Neural progenitor cell (in vitro differentiated cells): ENCODE measurements at regions not wholly inside any gene's neighbourhood (a gene's known extent, or its start where the extent isn't known, plus 50 kb on each side); places are given as distances from the start of the nearest gene placed in this dataset.

Source experiments
- DNase-seq: peaks from one replicate; pipeline ENCODE4 v3.0.0-alpha.2; 2016; ENCODE audit warnings: low spot score
- H2AFZ ChIP-seq: fragments of 200-600 bp; sonication (generic); replicated peaks from 2 replicates; pipeline ENCODE4 v1.6.1; 2016; ENCODE audit warnings: antibody characterized with exemption
- H3F3A ChIP-seq: fragments of 200-600 bp; sonication (generic); 2 replicates; pipeline ENCODE4 v1.6.1; 2016; ENCODE audit warnings: antibody characterized with exemption, low read depth
- H3K27ac ChIP-seq: fragments of 200-600 bp; sonication (generic); 2 replicates; pipeline ENCODE4 v1.5.1; 2016; ENCODE audit warnings: mild to moderate bottlenecking
- H3K27me3 ChIP-seq: fragments of 200-600 bp; sonication (generic); 2 replicates; pipeline ENCODE4 v1.6.1; 2016; ENCODE audit warnings: mild to moderate bottlenecking, moderate library complexity
- H3K36me3 ChIP-seq: fragments of 200-600 bp; sonication (generic); 2 replicates; pipeline ENCODE4 v1.5.1; 2016
- H3K4me1 ChIP-seq: fragments of 200-600 bp; sonication (generic); 2 replicates; pipeline ENCODE4 v1.6.1; 2016; ENCODE audit warnings: mixed run types
- H3K4me2 ChIP-seq: fragments of 200-600 bp; sonication (generic); 2 replicates; pipeline ENCODE4 v1.6.1; 2016
- H3K4me3 ChIP-seq: fragments of 200-600 bp; sonication (generic); 2 replicates; pipeline ENCODE4 v1.5.1; 2016
- H3K79me2 ChIP-seq: fragments of 200-600 bp; sonication (generic); 2 replicates; pipeline ENCODE4 v1.6.1; 2016; ENCODE audit warnings: low read depth
- H3K9ac ChIP-seq: fragments of 200-600 bp; sonication (generic); 2 replicates; pipeline ENCODE4 v1.6.1; 2016
- H3K9me3 ChIP-seq: fragments of 200-600 bp; sonication (generic); 2 replicates; pipeline ENCODE4 v1.5.1; 2016; ENCODE audit warnings: low read depth
- H4K20me1 ChIP-seq: fragments of 200-600 bp; sonication (generic); 2 replicates; pipeline ENCODE4 v1.6.1; 2016; ENCODE audit warnings: low read depth
- H3K27ac Mint-ChIP-seq: 3 replicates; pipeline ENCODE4 v1.8.0; 2021; ENCODE audit warnings: mixed read lengths
- H3K27me3 Mint-ChIP-seq: 2 replicates; pipeline ENCODE4 v1.8.0; 2022; ENCODE audit warnings: low read depth, mild to moderate bottlenecking, inconsistent platforms, moderate library complexity, mixed read lengths; ENCODE audit not compliant: insufficient read depth
- H3K36me3 Mint-ChIP-seq: 3 replicates; pipeline ENCODE4 v1.8.0; 2021; ENCODE audit warnings: mixed read lengths
- H3K4me1 Mint-ChIP-seq: 3 replicates; pipeline ENCODE4 v1.8.0; 2021; ENCODE audit warnings: mixed read lengths
- H3K4me3 Mint-ChIP-seq: 3 replicates; pipeline ENCODE4 v1.8.0; 2021; ENCODE audit warnings: mild to moderate bottlenecking, moderate library complexity, mixed read lengths
- H3K9me3 Mint-ChIP-seq: 3 replicates; pipeline ENCODE4 v1.8.0; 2020; ENCODE audit warnings: mixed read lengths
- EZH2 ChIP-seq: fragments of 200-600 bp; sonication (generic); IDR thresholded peaks from 2 replicates; pipeline ENCODE4 v1.6.1; 2017; ENCODE audit warnings: antibody characterized with exemption, mild to moderate bottlenecking, moderate library complexity
- EZH2phosphoT487 ChIP-seq: fragments of 200-600 bp; sonication (generic); IDR thresholded peaks from 2 replicates; pipeline ENCODE4 v1.6.1; 2017; ENCODE audit warnings: antibody characterized with exemption
- TF ChIP-seq, protein P1 (sequence below): fragments of 200-600 bp; sonication (generic); IDR thresholded peaks from 2 replicates; pipeline ENCODE4 v1.5.1; 2017; ENCODE audit warnings: antibody characterized with exemption, mild to moderate bottlenecking

DNA sequence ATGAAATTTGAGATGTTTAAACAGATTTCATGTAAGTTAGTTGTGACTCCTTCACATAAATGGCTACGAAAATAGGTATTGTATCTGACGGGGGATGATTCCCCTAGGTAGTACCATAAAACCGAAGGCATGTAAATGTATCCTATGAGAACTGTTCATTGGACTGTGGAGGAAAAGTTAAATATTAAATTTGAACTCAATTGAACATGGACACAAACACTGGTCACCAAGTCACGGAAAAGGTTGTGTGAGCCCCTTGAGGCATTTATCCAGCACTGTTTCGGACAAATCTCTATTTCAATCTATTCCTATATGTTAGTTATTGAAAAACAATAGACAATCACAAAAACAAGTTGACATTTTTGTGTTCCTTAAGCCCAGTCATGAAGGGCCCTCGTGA is 1014.3 kb upstream of the NOVA1 start:
- no peaks in the 10 kb centered on the region for H3K9me3 Mint-ChIP-seq
- no peaks in the 10 kb centered on the region for H3K27me3 ChIP-seq
- TF ChIP-seq, protein P1, sequence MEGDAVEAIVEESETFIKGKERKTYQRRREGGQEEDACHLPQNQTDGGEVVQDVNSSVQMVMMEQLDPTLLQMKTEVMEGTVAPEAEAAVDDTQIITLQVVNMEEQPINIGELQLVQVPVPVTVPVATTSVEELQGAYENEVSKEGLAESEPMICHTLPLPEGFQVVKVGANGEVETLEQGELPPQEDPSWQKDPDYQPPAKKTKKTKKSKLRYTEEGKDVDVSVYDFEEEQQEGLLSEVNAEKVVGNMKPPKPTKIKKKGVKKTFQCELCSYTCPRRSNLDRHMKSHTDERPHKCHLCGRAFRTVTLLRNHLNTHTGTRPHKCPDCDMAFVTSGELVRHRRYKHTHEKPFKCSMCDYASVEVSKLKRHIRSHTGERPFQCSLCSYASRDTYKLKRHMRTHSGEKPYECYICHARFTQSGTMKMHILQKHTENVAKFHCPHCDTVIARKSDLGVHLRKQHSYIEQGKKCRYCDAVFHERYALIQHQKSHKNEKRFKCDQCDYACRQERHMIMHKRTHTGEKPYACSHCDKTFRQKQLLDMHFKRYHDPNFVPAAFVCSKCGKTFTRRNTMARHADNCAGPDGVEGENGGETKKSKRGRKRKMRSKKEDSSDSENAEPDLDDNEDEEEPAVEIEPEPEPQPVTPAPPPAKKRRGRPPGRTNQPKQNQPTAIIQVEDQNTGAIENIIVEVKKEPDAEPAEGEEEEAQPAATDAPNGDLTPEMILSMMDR: no peak
- TF ChIP-seq EZH2phosphoT487: no peak
- TF ChIP-seq EZH2: no peak
- no peaks in the 10 kb centered on the region for H3K36me3 ChIP-seq
- H3K4me1 ChIP-seq: no peaks in the 10 kb centered on the region
- no peak overlapping the region for H3K9ac ChIP-seq
- H3K4me1 Mint-ChIP-seq: no peaks in the 10 kb centered on the region
- no peaks in the 10 kb centered on the region for H4K20me1 ChIP-seq
- no peak overlapping the region for H3K27ac Mint-ChIP-seq
- no peaks in the 10 kb centered on the region for H3K79me2 ChIP-seq
- H3K36me3 Mint-ChIP-seq: no peaks in the 10 kb centered on the region
- no peak overlapping the region for H2AFZ ChIP-seq
- no peak overlapping the region for H3K27ac ChIP-seq
- H3F3A ChIP-seq: no peaks in the 10 kb centered on the region
- H3K4me3 Mint-ChIP-seq: no peak overlapping the region
- no peaks in the 10 kb centered on the region for H3K9me3 ChIP-seq
- H3K4me3 ChIP-seq: no peak overlapping the region
- peaks cover 3% of the 10 kb centered on the region for H3K27me3 Mint-ChIP-seq
- no peak overlapping the region for H3K4me2 ChIP-seq
- no peak for DNase-seq

DNA sequence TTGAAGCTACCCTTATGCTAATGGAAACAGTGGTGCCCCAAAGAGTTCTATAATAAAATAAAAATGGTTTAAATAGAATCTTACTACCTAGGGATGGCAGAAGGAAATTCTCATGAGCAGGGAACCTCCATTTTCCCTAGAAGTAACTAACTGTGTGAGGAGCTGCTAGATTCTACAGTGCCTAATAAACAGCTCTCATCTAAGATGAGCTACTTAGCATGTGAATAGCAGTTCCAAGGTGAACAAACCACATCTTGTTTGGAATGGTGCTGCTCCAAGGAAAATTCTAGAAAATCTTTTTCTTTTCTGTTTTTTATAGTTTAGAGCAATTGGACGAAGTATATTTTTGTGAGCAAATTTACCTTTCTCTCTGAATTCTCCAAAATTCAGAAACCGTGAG is 1015.3 kb upstream of the NOVA1 start:
- Histone ChIP-seq H3K27ac (no peak overlapping the region), H3K9ac (no peak overlapping the region), H4K20me1 (no peaks in the 10 kb centered on the region), H3K4me1 (no peaks in the 10 kb centered on the region), H3K9me3 (no peaks in the 10 kb centered on the region), H3K27me3 (no peaks in the 10 kb centered on the region), H3F3A (no peaks in the 10 kb centered on the region), H2AFZ (no peak overlapping the region), H3K4me3 (no peak overlapping the region), H3K79me2 (no peaks in the 10 kb centered on the region), H3K36me3 (no peaks in the 10 kb centered on the region), H3K4me2 (no peak overlapping the region)
- Mint-ChIP-seq H3K27me3 (peaks cover 3% of the 10 kb centered on the region), H3K4me3 (no peak overlapping the region), H3K4me1 (no peaks in the 10 kb centered on the region), H3K9me3 (no peaks in the 10 kb centered on the region), H3K36me3 (no peaks in the 10 kb centered on the region), H3K27ac (no peak overlapping the region)
- TF ChIP-seq EZH2phosphoT487 (no peak), EZH2 (no peak)
- TF ChIP-seq, protein P1: no peak
- DNase-seq: no peak

DNA sequence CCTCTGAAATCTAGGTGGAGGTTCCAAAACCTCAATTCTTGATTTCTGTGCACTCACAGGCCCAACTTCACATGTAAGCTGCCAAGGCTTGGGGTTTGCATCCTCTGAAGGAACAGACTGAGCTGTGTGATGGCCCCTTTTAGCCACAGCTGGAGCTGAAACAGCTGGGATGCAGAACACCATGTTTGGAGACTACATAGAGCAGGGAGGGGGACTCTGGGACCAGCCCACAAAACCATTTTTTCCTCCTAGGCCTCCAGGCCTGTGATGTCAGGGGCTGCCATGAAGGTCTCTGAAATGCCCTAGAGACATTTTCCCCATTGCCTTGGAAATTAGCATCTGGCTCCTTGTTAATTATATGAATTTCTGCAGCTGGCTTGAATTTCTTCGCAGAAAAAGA is 1025.9 kb upstream of the NOVA1 start:
- Histone ChIP-seq H2AFZ (no peak overlapping the region), H3K27ac (no peak overlapping the region), H3K79me2 (no peaks in the 10 kb centered on the region), H3K4me3 (no peak overlapping the region), H3K27me3 (no peaks in the 10 kb centered on the region), H3F3A (no peaks in the 10 kb centered on the region), H3K4me1 (no peaks in the 10 kb centered on the region), H3K9ac (no peak overlapping the region), H4K20me1 (no peaks in the 10 kb centered on the region), H3K9me3 (peaks cover 13% of the 10 kb centered on the region), H3K4me2 (no peak overlapping the region), H3K36me3 (peaks cover 4% of the 10 kb centered on the region)
- DNase-seq: no peak
- no peak overlapping the region for H3K4me3 Mint-ChIP-seq
- no peaks in the 10 kb centered on the region for H3K27me3 Mint-ChIP-seq
- TF ChIP-seq EZH2phosphoT487 (no peak), EZH2 (no peak)
- TF ChIP-seq, protein P1: no peak
- H3K4me1 Mint-ChIP-seq: no peaks in the 10 kb centered on the region
- H3K27ac Mint-ChIP-seq: no peak overlapping the region
- H3K36me3 Mint-ChIP-seq: no peaks in the 10 kb centered on the region
- H3K9me3 Mint-ChIP-seq: peaks cover 19% of the 10 kb centered on the region
